GM12872 (cell line): ENCODE measurements at regions not wholly inside any gene's neighbourhood (a gene's known extent, or its start where the extent isn't known, plus 50 kb on each side); places are given as distances from the start of the nearest gene placed in this dataset.

ENCODE experiments used
- TF ChIP-seq, protein P1 (sequence below): IDR thresholded peaks from 3 replicates; pipeline ENCODE4 v1.5.1; 2011; ENCODE audit warnings: low read depth, mild to moderate bottlenecking, low read length, moderate library complexity; ENCODE audit not compliant: insufficient read depth

DNA sequence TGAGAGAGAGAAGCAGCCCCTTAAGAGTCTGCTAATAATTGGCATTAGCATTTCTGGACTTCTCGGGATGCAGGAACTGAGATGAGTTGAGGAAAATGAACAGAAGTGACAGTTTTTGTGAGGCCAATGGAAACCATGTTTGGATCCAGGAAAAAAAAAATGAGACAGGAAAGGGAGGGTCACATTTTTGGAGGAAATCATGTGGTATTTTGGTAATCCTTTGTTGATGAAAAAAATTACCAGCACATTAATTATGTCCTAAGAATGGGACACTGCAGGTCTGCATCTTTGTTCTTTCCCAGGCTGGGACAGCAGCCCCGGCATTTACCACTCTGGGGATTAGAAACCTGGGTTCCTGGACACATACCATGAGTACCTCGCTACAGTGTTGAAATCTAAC is 109.9 kb upstream of the ZFHX3 start:
- TF ChIP-seq, protein P1, sequence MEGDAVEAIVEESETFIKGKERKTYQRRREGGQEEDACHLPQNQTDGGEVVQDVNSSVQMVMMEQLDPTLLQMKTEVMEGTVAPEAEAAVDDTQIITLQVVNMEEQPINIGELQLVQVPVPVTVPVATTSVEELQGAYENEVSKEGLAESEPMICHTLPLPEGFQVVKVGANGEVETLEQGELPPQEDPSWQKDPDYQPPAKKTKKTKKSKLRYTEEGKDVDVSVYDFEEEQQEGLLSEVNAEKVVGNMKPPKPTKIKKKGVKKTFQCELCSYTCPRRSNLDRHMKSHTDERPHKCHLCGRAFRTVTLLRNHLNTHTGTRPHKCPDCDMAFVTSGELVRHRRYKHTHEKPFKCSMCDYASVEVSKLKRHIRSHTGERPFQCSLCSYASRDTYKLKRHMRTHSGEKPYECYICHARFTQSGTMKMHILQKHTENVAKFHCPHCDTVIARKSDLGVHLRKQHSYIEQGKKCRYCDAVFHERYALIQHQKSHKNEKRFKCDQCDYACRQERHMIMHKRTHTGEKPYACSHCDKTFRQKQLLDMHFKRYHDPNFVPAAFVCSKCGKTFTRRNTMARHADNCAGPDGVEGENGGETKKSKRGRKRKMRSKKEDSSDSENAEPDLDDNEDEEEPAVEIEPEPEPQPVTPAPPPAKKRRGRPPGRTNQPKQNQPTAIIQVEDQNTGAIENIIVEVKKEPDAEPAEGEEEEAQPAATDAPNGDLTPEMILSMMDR = no peak

DNA sequence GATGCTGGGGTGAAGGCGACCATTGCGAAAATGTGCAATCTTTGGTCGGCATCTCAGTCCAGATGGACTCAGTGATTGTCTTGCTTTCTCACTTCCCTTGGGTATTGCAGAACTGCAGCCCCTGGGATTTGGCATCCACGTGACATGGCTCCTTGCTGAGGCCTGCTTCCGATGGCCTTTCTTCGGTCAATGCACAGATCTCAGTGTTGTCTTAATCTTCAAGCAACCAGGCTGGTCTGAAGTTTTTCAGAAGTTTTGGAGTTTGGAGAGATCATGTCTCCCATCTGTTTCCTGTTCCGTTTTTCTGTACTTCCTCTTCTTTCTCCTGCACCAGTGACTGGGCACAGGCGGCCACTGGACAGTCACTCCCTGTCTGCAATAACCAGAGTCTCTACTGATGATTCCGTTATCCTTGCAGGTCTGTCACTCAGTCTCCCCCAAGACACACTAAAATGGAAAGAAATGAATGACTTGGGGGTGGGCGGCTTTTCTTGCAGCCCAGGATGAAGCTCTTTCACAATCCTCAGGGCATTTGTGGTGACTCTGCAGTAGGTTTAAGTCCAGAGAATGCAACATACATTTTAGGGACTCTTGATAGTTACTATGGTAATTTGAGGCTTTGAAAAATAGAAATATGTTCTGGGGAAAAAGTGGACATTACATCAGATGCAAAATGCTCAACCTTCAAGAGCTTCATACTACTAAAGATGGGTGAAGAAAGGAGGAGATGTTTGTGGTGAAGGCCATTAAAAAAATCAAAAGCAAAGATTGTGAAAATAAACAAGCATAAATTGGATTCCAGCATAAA is 106.3 kb upstream of the ZFHX3 start:
- TF ChIP-seq, protein P1 = no peak

DNA sequence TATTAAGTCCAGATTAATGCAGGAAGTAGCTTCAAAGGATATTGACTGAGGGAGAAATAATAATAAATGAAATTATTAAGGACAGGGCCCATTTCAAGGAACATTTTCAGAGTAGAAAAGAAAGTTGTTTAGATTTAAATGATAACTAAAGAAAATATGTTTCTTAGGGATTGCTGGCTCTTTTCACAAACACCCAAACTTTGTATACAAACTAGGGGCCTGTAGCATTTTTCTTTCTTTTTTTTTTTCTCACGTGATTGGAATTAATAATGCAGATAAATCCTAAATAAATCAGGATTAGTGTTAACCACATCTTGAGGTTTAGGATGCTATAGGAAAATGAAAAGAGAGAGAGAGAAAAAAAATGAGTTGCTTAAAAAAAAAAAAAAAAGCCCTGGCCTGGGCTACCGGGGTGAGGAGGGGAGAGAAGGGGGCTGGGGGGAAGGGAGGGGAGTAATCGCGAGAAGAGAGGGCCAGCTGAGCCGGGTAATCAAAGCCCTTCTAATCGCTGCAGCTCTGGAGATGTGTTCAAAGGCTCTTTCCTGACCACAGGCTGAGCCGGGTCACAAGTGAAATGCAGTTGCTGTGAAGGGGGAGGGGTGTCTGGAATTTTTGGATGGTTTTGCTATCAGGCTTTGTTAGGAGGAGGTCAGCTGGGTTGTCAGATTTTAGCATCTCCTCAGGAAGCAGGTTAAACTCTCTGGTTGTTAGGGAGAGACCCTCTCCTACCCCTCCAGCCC is 104.6 kb upstream of the ZFHX3 start:
- TF ChIP-seq, protein P1 = no peak

DNA sequence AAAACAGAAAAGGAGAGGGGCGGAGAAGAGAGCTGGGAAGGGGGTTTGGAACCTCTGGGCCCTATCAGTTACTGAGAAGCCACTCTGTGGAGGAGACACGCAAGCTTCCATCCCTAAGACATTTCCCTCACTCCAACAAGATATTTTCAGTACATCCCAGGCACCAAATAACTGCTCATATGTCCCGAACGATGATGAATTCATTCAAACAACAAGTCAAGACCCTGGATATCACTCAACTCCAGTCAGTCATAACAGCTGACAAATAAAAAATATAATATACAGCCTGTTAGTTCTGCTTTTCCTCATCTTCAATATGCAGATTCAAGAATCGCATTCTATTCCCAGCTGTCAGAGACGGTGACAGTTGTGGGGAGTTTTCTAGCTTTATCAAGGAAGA is 104.0 kb upstream of the ZFHX3 start:
- TF ChIP-seq, protein P1 = no peak

DNA sequence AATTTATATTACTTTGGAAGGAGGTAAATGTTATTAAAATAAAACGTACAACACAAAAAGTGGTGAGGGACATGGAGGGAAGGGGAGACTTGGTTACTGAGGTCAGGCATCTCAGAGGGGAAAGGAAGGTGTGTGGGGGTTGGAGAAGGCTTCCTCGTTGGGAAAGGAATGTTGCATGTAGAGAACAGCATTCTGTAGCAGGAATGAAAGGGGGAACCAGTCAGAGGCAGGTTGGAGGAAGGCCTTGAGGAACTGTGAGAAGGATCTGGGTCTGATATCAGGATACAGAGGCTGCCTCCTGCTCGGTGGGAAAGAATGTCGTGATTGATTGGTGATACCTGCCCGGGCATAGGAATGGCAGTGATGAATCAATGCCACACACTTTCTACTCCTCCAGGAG is 103.3 kb upstream of the ZFHX3 start:
- TF ChIP-seq, protein P1 = no peak

DNA sequence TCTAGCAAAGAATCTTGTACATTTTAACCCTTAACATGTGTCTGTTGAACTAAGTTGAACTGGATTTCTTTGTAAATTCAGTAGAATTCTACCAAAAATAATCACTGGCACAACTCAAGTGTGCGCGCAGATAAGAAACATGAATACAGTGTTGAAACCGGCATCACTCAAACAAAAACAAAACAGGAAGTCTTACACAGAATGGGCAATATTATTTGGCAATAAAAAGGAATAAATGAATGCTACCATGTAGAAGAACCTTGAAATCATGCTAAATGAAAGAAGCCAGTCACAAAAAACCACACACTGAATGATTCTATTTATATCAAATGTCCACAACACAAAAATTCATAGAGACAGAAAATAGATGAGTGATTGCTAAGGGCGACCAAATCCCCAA is 102.9 kb upstream of the ZFHX3 start:
- TF ChIP-seq, protein P1 = no peak

DNA sequence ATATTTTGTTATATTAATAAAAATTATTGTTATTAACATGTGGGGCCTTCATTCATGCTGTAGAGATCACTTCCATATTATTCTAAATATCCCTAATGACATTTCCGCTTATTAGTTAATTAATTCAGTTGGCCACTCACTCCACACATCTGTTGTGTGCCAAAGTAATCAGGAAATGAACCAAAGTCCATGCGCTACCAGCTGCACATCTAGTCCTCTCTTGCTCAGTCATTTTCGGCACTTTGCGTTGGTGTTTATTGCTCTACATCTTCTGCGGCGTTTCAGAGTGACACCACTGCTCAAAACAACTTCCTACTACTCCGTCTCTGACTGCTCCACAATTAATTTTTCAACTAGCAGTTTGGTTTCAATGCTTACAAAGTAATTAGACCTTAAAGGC is 101.4 kb upstream of the ZFHX3 start:
- TF ChIP-seq, protein P1 = no peak
